ENCODE measurements at regions not wholly inside any gene's neighbourhood (a gene's known extent, or its start where the extent isn't known, plus 50 kb on each side); places are given as distances from the start of the nearest gene placed in this dataset.

DNA sequence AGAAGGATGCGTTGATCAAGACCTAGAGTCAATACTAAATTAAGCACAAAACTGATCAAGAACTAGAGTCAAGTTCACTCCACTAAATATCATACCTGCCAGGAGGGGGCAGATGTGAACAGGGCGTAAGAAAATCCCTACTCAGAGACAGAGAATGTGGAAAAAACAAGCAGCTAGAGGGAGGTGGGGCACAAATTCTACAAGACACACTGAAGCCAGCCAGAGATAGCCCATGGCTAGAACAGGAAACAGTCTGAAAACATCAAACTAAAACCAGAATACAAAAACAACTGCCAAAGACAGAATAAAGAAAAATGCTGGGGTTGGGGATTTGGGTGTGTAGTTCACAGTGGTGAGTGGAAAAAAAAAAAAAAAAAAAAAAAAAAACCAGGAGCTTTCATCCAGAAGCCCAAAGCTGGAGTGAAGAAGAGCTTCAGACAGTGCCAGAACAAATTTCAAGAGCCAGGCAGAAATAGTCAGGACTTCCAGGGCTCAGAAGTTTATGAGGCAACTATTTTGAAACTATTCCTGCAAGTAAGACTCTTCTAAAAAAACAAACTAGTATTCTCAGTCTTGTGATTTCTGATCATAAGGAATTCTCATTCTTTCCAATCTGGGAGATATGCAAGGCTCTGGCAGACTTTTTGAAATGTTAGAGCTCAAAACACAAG is 118.3 kb downstream of the CCDC71L start:
- TF ChIP-seq, protein P1, sequence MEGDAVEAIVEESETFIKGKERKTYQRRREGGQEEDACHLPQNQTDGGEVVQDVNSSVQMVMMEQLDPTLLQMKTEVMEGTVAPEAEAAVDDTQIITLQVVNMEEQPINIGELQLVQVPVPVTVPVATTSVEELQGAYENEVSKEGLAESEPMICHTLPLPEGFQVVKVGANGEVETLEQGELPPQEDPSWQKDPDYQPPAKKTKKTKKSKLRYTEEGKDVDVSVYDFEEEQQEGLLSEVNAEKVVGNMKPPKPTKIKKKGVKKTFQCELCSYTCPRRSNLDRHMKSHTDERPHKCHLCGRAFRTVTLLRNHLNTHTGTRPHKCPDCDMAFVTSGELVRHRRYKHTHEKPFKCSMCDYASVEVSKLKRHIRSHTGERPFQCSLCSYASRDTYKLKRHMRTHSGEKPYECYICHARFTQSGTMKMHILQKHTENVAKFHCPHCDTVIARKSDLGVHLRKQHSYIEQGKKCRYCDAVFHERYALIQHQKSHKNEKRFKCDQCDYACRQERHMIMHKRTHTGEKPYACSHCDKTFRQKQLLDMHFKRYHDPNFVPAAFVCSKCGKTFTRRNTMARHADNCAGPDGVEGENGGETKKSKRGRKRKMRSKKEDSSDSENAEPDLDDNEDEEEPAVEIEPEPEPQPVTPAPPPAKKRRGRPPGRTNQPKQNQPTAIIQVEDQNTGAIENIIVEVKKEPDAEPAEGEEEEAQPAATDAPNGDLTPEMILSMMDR (optimal IDR thresholded peaks at IDR 0.05 in 1 of 3, IDR thresholded peaks at IDR 0.05 in 1 of 3, conservative IDR thresholded peaks at IDR 0.05 in 1 of 3; ENCODE audit: extremely low read depth in 1 of 3, insufficient read depth in 2 of 3, low read length in 3 of 3): peak; percentile 66 to 69 (median 68)
- TF ChIP-seq EZH2 (IDR thresholded peaks at IDR 0.05; ENCODE audit: low read length): no peak
